ENCODE measurements at regions not wholly inside any gene's neighbourhood (a gene's known extent, or its start where the extent isn't known, plus 50 kb on each side); places are given as distances from the start of the nearest gene placed in this dataset.

- Histone ChIP-seq H3K4me3 (no peak overlapping the region), H3K4me2 (no peak overlapping the region), H3K27ac (no peak overlapping the region), H3K9me3 (no peaks in the 10 kb centered on the region), H3K4me1 (no peaks in the 10 kb centered on the region)
- CTCF ChIA-PET, result no interaction called here
- no peak for FAIRE-seq
- POLR2A ChIA-PET, result no interaction called here
- no peak for DNase-seq (ENCODE audit: low read depth in 1 of 2, low spot score in 1 of 2)
- whole genome bisulfite sequencing (ENCODE audit: missing lambda C conversion rate), result 89% methylated on average over 4 of the region's 4 CpGs
- TF ChIP-seq ZNF302 (CRISPR knock-in tag; IDR thresholded peaks at IDR 0.05) (no peak), HES2 (IDR thresholded peaks at IDR 0.05) (no peak)
- no peak for ATAC-seq
Measured at GRCh38 chr6:113328886-113329381, 528.2 kb upstream of the MARCKS start.

- DNase-seq (ENCODE audit: low read depth in 1 of 2, low spot score in 1 of 2) (no peak), ATAC-seq (no peak), FAIRE-seq (no peak)
- H3K4me3 ChIP-seq, result no peak overlapping the region
- H3K4me1 ChIP-seq, result no peaks in the 10 kb centered on the region
- CTCF ChIA-PET, result no interaction called here
- H3K27ac ChIP-seq, result no peak overlapping the region
- TF ChIP-seq USF2 (IDR thresholded peaks at IDR 0.05) (no peak), RAD21 (conservative IDR thresholded peaks at IDR 0.05 in 1 of 2, IDR thresholded peaks at IDR 0.05 in 1 of 2) (no peak), MAFK (IDR thresholded peaks at IDR 0.05; ENCODE audit: partially characterized antibody) (peak; percentile 74), POLR2A (IDR thresholded peaks at IDR 0.05; ENCODE audit: low read length) (no peak), ELK1 (IDR thresholded peaks at IDR 0.05; ENCODE audit: low read depth, low read length) (no peak)
- POLR2A ChIA-PET, result no interaction called here
- WGBS (ENCODE audit: missing lambda C conversion rate), result 88% methylated on average over 3 of the region's 3 CpGs
- no peaks in the 10 kb centered on the region for H3K9me3 ChIP-seq
- no peak overlapping the region for H3K4me2 ChIP-seq
Measured at GRCh38 chr6:113329942-113330635, 527.1 kb upstream of the MARCKS start.

- ATAC-seq, result no peak
- DNase-seq (ENCODE audit: low read depth in 1 of 2, low spot score in 1 of 2), result no peak
- ChIA-PET CTCF (no interaction called here), POLR2A (no interaction called here)
- Histone ChIP-seq H3K4me1 (no peaks in the 10 kb centered on the region), H3K4me2 (no peak overlapping the region), H3K9me3 (no peaks in the 10 kb centered on the region), H3K27ac (no peak overlapping the region), H3K4me3 (no peak overlapping the region)
- FAIRE-seq, result no peak
- TF ChIP-seq USF2 (IDR thresholded peaks at IDR 0.05) (no peak), ATOH8 (CRISPR knock-in tag; IDR thresholded peaks at IDR 0.05; ENCODE audit: low read depth) (no peak), NPAS2 (CRISPR knock-in tag; IDR thresholded peaks at IDR 0.05; ENCODE audit: borderline replicate concordance) (no peak), ZNF302 (CRISPR knock-in tag; IDR thresholded peaks at IDR 0.05) (no peak), HOXA7 (CRISPR knock-in tag; IDR thresholded peaks at IDR 0.05) (no peak), BCL3 (IDR thresholded peaks at IDR 0.05) (no peak), RFX5 (IDR thresholded peaks at IDR 0.05) (no peak), MAFK (IDR thresholded peaks at IDR 0.05; ENCODE audit: partially characterized antibody) (no peak), E2F6 (IDR thresholded peaks at IDR 0.05; ENCODE audit: borderline replicate concordance, low read depth) (no peak), RAD21 (conservative IDR thresholded peaks at IDR 0.05 in 1 of 2, IDR thresholded peaks at IDR 0.05 in 1 of 2) (no peak), EHF (CRISPR knock-in tag; IDR thresholded peaks at IDR 0.05) (no peak), RCOR1 (IDR thresholded peaks at IDR 0.05; ENCODE audit: low read depth, low read length) (no peak), KDM5A (IDR thresholded peaks at IDR 0.05) (no peak), EHMT2 (IDR thresholded peaks at IDR 0.05; ENCODE audit: low read depth) (no peak), HES2 (IDR thresholded peaks at IDR 0.05) (no peak), CBX8 (IDR thresholded peaks at IDR 0.05) (no peak), FOSB (CRISPR knock-in tag; IDR thresholded peaks at IDR 0.05) (no peak)
- 40% methylated on average over 2 of the region's 2 CpGs for WGBS (ENCODE audit: missing lambda C conversion rate)
Measured at GRCh38 chr6:113330636-113330946, 526.6 kb upstream of the MARCKS start.

Data from A549 (cell line).